HepG2 (cell line): ENCODE measurements at regions not wholly inside any gene's neighbourhood (a gene's known extent, or its start where the extent isn't known, plus 50 kb on each side); places are given as distances from the start of the nearest gene placed in this dataset.

Source experiments
- ATAC-seq: fragments of 200-7000 bp; cut with Tn5 transposase; 3 replicates; pipeline ENCODE4 v1.9.1; 2020; ENCODE audit warnings: mild to moderate bottlenecking, moderate library complexity
- BruUV-seq: library from RNA; stranded (reverse); fragments of 400-500 nt; replicated peaks from 2 replicates; lab custom pipeline; 2021; lab: Mats Ljungman, UMichigan
- CTCF ChIA-PET: fragments of 300-600 bp; formaldehyde crosslinking; extraction: SDS; loops from one replicate; lab custom pipeline; 2021; ENCODE audit warnings: low total read pairs, inconsistent platforms, low intra/inter-chr PET ratio; lab: Yijun Ruan, JAX
- POLR2A ChIA-PET: fragments of 350-600 bp; sonication (Branson Sonifier 250); formaldehyde crosslinking; loops from one replicate; lab custom pipeline; 2020; ENCODE audit warnings: antibody characterized with exemption, inconsistent platforms; lab: Yijun Ruan, JAX
- DNase-seq: peaks from one replicate; pipeline ENCODE4 v3.0.0-alpha.2; 2015; ENCODE audit warnings: low spot score
- FAIRE-seq: peaks from 3 replicates; lab custom pipeline; 2011; peaks lifted over from hg19 to GRCh38; lab: Jason Lieb, UNC
- H2AFZ ChIP-seq: one replicate; pipeline ENCODE4 v1.6.1; 2011; ENCODE audit warnings: low read length, inconsistent platforms
- H3K27ac ChIP-seq: fragments of 300-600 bp; 3 replicates; pipeline ENCODE4 v1.8.0; 2011; ENCODE audit warnings: mixed run types, mild to moderate bottlenecking, mixed read lengths, low read length, inconsistent platforms; ENCODE audit not compliant: insufficient read depth; ENCODE audit errors: extremely low read length
- H3K27me3 ChIP-seq, 2 experiments: fragments of 200-600 bp in 1 of 2; 2 replicates in 1 of 2; 3 replicates in 1 of 2; pipeline versions ENCODE4 v1.6.0 to v1.8.0; 2011; ENCODE audit warnings: low read length in 2 of 2, mild to moderate bottlenecking in 2 of 2, moderate library complexity in 2 of 2, inconsistent platforms in 1 of 2; ENCODE audit not compliant: insufficient read depth in 2 of 2, control insufficient read depth in 1 of 2
- H3K36me3 ChIP-seq, 2 experiments: fragments of 200-600 bp in 1 of 2; replicated peaks in 1 of 2; 2 replicates in 1 of 2; 3 replicates in 1 of 2; pipeline versions ENCODE4 v1.5.1 to v1.8.0; 2011; ENCODE audit warnings: low read length in 2 of 2, inconsistent platforms in 1 of 2; ENCODE audit not compliant: insufficient read depth in 2 of 2, control insufficient read depth in 1 of 2
- H3K4me1 ChIP-seq: 2 replicates; pipeline ENCODE4 v1.5.1; 2012; ENCODE audit warnings: low read length, inconsistent platforms; ENCODE audit not compliant: insufficient read depth
- H3K4me2 ChIP-seq: 2 replicates; pipeline ENCODE4 v1.6.0; 2011; ENCODE audit warnings: low read depth, low read length, inconsistent platforms
- H3K4me3 ChIP-seq, 3 experiments: fragments of 200-600 bp in 1 of 3; sonication (generic), shearing (Covaris generic) in 1 of 3; replicated peaks in 1 of 3; 2 replicates each; pipeline ENCODE4 v1.5.1; 2011 to 2016; ENCODE audit warnings: low read length in 3 of 3, inconsistent platforms in 2 of 3, low read depth in 2 of 3, mild to moderate bottlenecking in 2 of 3, control low read depth in 1 of 3, mixed read lengths in 1 of 3; ENCODE audit not compliant: insufficient read depth in 1 of 3
- H3K79me2 ChIP-seq: one replicate; pipeline ENCODE4 v1.6.1; 2011; ENCODE audit warnings: low read length, inconsistent platforms; ENCODE audit not compliant: insufficient read depth
- H3K9ac ChIP-seq: 2 replicates; pipeline ENCODE4 v1.6.0; 2011; ENCODE audit warnings: mild to moderate bottlenecking, low read depth, low read length, inconsistent platforms; ENCODE audit not compliant: insufficient read depth
- H3K9me3 ChIP-seq: 2 replicates; pipeline ENCODE4 v1.5.1; 2012; ENCODE audit warnings: mild to moderate bottlenecking, low read length
- H4K20me1 ChIP-seq: 2 replicates; pipeline ENCODE4 v1.6.0; 2011; ENCODE audit warnings: inconsistent platforms, mild to moderate bottlenecking, low read length, moderate library complexity; ENCODE audit not compliant: insufficient read depth
- ETV5 ChIP-seq: IDR thresholded peaks from 2 replicates; pipeline ENCODE4 v1.6.1; 2018; ENCODE audit warnings: missing biosample characterization, missing genetic modification reagents, inconsistent platforms, borderline replicate concordance
- FOXA3 ChIP-seq: IDR thresholded peaks from 2 replicates; pipeline ENCODE4 v1.6.1; 2016; ENCODE audit warnings: missing genetic modification reagents, missing compliant biosample characterization
- FOXO1 ChIP-seq: sonication (generic); formaldehyde crosslinking; IDR thresholded peaks from 2 replicates; pipeline ENCODE4 v1.4.0; 2020; ENCODE audit warnings: missing genetic modification reagents
- FOXP1 ChIP-seq, 2 experiments: fragments of 450-650 bp in 1 of 2; IDR thresholded peaks; 2 replicates each; pipeline ENCODE4 v1.6.1; 2017 to 2018; ENCODE audit warnings: antibody characterized with exemption in 1 of 2
- GATAD2A ChIP-seq: IDR thresholded peaks from 2 replicates; pipeline ENCODE4 v1.6.1; 2016
- HOXA3 ChIP-seq: sonication (generic); formaldehyde crosslinking; IDR thresholded peaks from 2 replicates; pipeline ENCODE4 v1.5.0; 2020; ENCODE audit warnings: missing genetic modification reagents
- MAFF ChIP-seq: IDR thresholded peaks from 2 replicates; pipeline ENCODE4 v1.6.1; 2011; ENCODE audit warnings: low read depth, low read length, improper control_type of control experiment
- MAFG ChIP-seq: sonication (generic); formaldehyde crosslinking; IDR thresholded peaks from 2 replicates; pipeline ENCODE4 v1.5.1; 2020; ENCODE audit warnings: mild to moderate bottlenecking, missing genetic modification reagents
- MEIS1 ChIP-seq: sonication (generic); formaldehyde crosslinking; IDR thresholded peaks from 2 replicates; pipeline ENCODE4 v1.9.0; 2021; ENCODE audit warnings: mild to moderate bottlenecking, missing genetic modification reagents, moderate library complexity, borderline replicate concordance
- MNT ChIP-seq: fragments of 450-650 bp; IDR thresholded peaks from 2 replicates; pipeline ENCODE4 v1.6.1; 2016
- NBN ChIP-seq: fragments of 450-650 bp; conservative IDR thresholded peaks from 2 replicates; pipeline ENCODE4 v1.6.1; 2017
- NCOA5 ChIP-seq: sonication (generic); formaldehyde crosslinking; IDR thresholded peaks from 2 replicates; pipeline ENCODE4 v1.4.0; 2020; ENCODE audit warnings: missing genetic modification reagents
- NFATC3 ChIP-seq: sonication (generic); formaldehyde crosslinking; IDR thresholded peaks from 2 replicates; pipeline ENCODE4 v1.5.1; 2020; ENCODE audit warnings: mild to moderate bottlenecking, missing genetic modification reagents
- NFE2L2 ChIP-seq: fragments of 150-350 bp; IDR thresholded peaks from 2 replicates; pipeline ENCODE4 v1.6.1; 2014; ENCODE audit warnings: low read length
- NRL ChIP-seq: sonication (generic); formaldehyde crosslinking; IDR thresholded peaks from 2 replicates; pipeline ENCODE4 v1.5.0; 2020; ENCODE audit warnings: missing genetic modification reagents, mild to moderate bottlenecking, moderate library complexity, borderline replicate concordance
- PLSCR1 ChIP-seq: sonication (generic); formaldehyde crosslinking; IDR thresholded peaks from 2 replicates; pipeline ENCODE4 v1.5.0; 2020; ENCODE audit warnings: missing genetic modification reagents, mild to moderate bottlenecking, borderline replicate concordance
- SOX6 ChIP-seq, 2 experiments: fragments of 450-650 bp in 1 of 2; sonication (generic) in 1 of 2; formaldehyde crosslinking in 1 of 2; IDR thresholded peaks; 2 replicates each; pipeline versions ENCODE4 v1.4.0 to v1.6.1; 2017 to 2020; ENCODE audit warnings: antibody characterized with exemption in 1 of 2, mild to moderate bottlenecking in 1 of 2, missing genetic modification reagents in 1 of 2
- SRY ChIP-seq: sonication (generic); formaldehyde crosslinking; IDR thresholded peaks from 2 replicates; pipeline ENCODE4 v1.8.0; 2022; ENCODE audit warnings: mild to moderate bottlenecking, missing genetic modification reagents
- ZC3H4 ChIP-seq: sonication (generic); formaldehyde crosslinking; IDR thresholded peaks from 2 replicates; pipeline ENCODE4 v1.4.0; 2020; ENCODE audit warnings: missing genetic modification reagents, borderline replicate concordance
- ZNF136 ChIP-seq: sonication (generic); formaldehyde crosslinking; IDR thresholded peaks from 2 replicates; pipeline ENCODE4 v1.8.1; 2022; ENCODE audit warnings: low read depth, mild to moderate bottlenecking, moderate library complexity, missing genetic modification reagents
- ZNF329 ChIP-seq: sonication (generic); formaldehyde crosslinking; IDR thresholded peaks from 2 replicates; pipeline ENCODE4 v1.9.0; 2021; ENCODE audit warnings: low read depth, mild to moderate bottlenecking, missing genetic modification reagents
- ZNF383 ChIP-seq: sonication (generic); formaldehyde crosslinking; IDR thresholded peaks from 2 replicates; pipeline ENCODE4 v1.4.0; 2020; ENCODE audit warnings: missing genetic modification reagents, mild to moderate bottlenecking, borderline replicate concordance
- ZNF431 ChIP-seq: sonication (generic); formaldehyde crosslinking; IDR thresholded peaks from 2 replicates; pipeline ENCODE4 v1.9.0; 2022; ENCODE audit warnings: missing genetic modification reagents, low read depth, mild to moderate bottlenecking, borderline replicate concordance
- ZNF644 ChIP-seq: IDR thresholded peaks from 2 replicates; pipeline ENCODE4 v1.6.1; 2016; ENCODE audit warnings: low read depth
- ZNF776 ChIP-seq: sonication (generic); formaldehyde crosslinking; IDR thresholded peaks from 2 replicates; pipeline ENCODE4 v1.4.0; 2020; ENCODE audit warnings: mild to moderate bottlenecking, missing genetic modification reagents
- ZSCAN30 ChIP-seq: sonication (generic); formaldehyde crosslinking; IDR thresholded peaks from 2 replicates; pipeline ENCODE4 v1.5.0; 2020; ENCODE audit warnings: mild to moderate bottlenecking, missing genetic modification reagents
- WGBS: methylation state at CpG from one replicate; pipeline ENCODE4 v1.1.6; 2017; ENCODE audit warnings: low lambda C conversion rate; 5-methylcytosine and 5-hydroxymethylcytosine counted together
- in situ Hi-C: cut with HindIII; loops from 2 replicates; pipeline ENCODE4 v1.10.0; 2017; ENCODE audit warnings: low pct_unique_long_range_greater_than_20kb; ENCODE audit not compliant: extremely low pct_ligation_motif_present
- intact Hi-C: fragments of 100-400 bp; cut with micrococcal nuclease; formaldehyde crosslinking; loops from one replicate; pipeline ENCODE4 v1.10.0; 2022; ENCODE audit not compliant: unreplicated experiment

GRCh38 chr7:68038621-68039314 lies 1042.1 kb downstream of the TYW1 start:
- ATAC-seq (peak; percentile 54; the same call in 1 of the 3 replicates), FAIRE-seq (no peak), DNase-seq (peak; percentile 20)
- Histone ChIP-seq H2AFZ (no peak overlapping the region), H3K27me3 (no peaks in the 10 kb centered on the region), H3K36me3 (no peaks in the 10 kb centered on the region), H3K79me2 (no peaks in the 10 kb centered on the region), H4K20me1 (no peaks in the 10 kb centered on the region), H3K9ac (no peak overlapping the region), H3K27ac (no peak overlapping the region), H3K4me1 (0 out of 2 replicates have a peak, but pooled peaks cover 12% of the 10 kb centered on the region), H3K9me3 (peaks cover 1% of the 10 kb centered on the region), H3K4me2 (no peak overlapping the region), H3K4me3 (no peak overlapping the region)
- intact Hi-C loops (no loop called here), in situ Hi-C loops (no loop called here)
- WGBS: 0% methylated on average over 4 of the region's 4 CpGs
- BruUV-seq: no TSS peak
- ChIA-PET CTCF (no interaction called here), POLR2A (no interaction called here)
- TF ChIP-seq SOX6 (IDR thresholded peaks at IDR 0.05) (no peak), SOX6 (CRISPR knock-in tag; IDR thresholded peaks at IDR 0.05) (peak; percentile 67), ZC3H4 (CRISPR knock-in tag) (no peak), FOXP1 (IDR thresholded peaks at IDR 0.05) (no peak), FOXP1 (CRISPR knock-in tag; IDR thresholded peaks at IDR 0.05) (peak; percentile 47), FOXO1 (CRISPR knock-in tag) (no peak), ZNF776 (CRISPR knock-in tag) (no peak), MEIS1 (no peak), NFE2L2 (peak; percentile 52; the same call in 1 of the 2 replicates), NBN (no peak), MAFF (peak; percentile 53; the same call in 1 of the 2 replicates), FOXA3 (CRISPR knock-in tag) (peak; percentile 76), ZNF644 (CRISPR knock-in tag) (0 out of 2 replicates have a peak, but pooled peaks have one; percentile 8), NCOA5 (CRISPR knock-in tag) (no peak), ZNF383 (CRISPR knock-in tag) (no peak), GATAD2A (CRISPR knock-in tag) (0 out of 2 replicates have a peak, but pooled peaks have one; percentile 10), HOXA3 (CRISPR knock-in tag) (no peak), MAFG (CRISPR knock-in tag) (peak; percentile 60; the same call in 1 of the 2 replicates), ZNF329 (CRISPR knock-in tag) (no peak), NRL (CRISPR knock-in tag) (no peak), MNT (no peak), ZNF136 (no peak), SRY (CRISPR knock-in tag) (no peak), ZSCAN30 (CRISPR knock-in tag) (no peak), ZNF431 (CRISPR knock-in tag) (peak; percentile 75), PLSCR1 (CRISPR knock-in tag) (no peak), NFATC3 (CRISPR knock-in tag) (no peak), ETV5 (CRISPR knock-in tag) (peak; percentile 19; the same call in 1 of the 2 replicates)
